ENCODE measurements at regions not wholly inside any gene's neighbourhood (a gene's known extent, or its start where the extent isn't known, plus 50 kb on each side); places are given as distances from the start of the nearest gene placed in this dataset.

GRCh38 chr12:111123390-111123789, 203.0 kb upstream of the MYL2 start:
- no peak for TF ChIP-seq EZH2phosphoT487 (IDR thresholded peaks at IDR 0.05; ENCODE audit: low read depth)
- no peak for TF ChIP-seq CTCF (IDR thresholded peaks at IDR 0.05; ENCODE audit: low read depth, low read length)
- Histone ChIP-seq H3K4me2 (ENCODE audit: low read length) (no peak overlapping the region), H3K79me2 (ENCODE audit: low read length) (no peaks in the 10 kb centered on the region), H3K36me3 (replicated peaks; ENCODE audit: low read depth, low read length) (no peaks in the 10 kb centered on the region), H3K4me1 (ENCODE audit: low read length) (no peaks in the 10 kb centered on the region), H2AFZ (ENCODE audit: low read depth, low read length) (no peak overlapping the region), H3K4me3 (ENCODE audit: low read length) (no peak overlapping the region), H4K20me1 (ENCODE audit: insufficient read depth, low read length) (no peaks in the 10 kb centered on the region), H3K9me3 (ENCODE audit: insufficient read depth, low read length) (no peaks in the 10 kb centered on the region), H3K27me3 (ENCODE audit: low read depth, low read length) (no peaks in the 10 kb centered on the region; the same call in 1 of the 2 replicates), H3K27ac (ENCODE audit: low read length) (no peak overlapping the region), H3K9ac (ENCODE audit: low read length) (no peak overlapping the region)

GRCh38 chr12:111122458-111122878, 202.1 kb upstream of the MYL2 start:
- TF ChIP-seq EZH2phosphoT487 (IDR thresholded peaks at IDR 0.05; ENCODE audit: low read depth) (no peak), CTCF (IDR thresholded peaks at IDR 0.05; ENCODE audit: low read depth, low read length) (no peak)
- no peak overlapping the region for H3K4me3 ChIP-seq (ENCODE audit: low read length)

GRCh38 chr12:111121840-111122239, 201.5 kb upstream of the MYL2 start:
- TF ChIP-seq CTCF (IDR thresholded peaks at IDR 0.05; ENCODE audit: low read depth, low read length) (no peak), EZH2phosphoT487 (IDR thresholded peaks at IDR 0.05; ENCODE audit: low read depth) (no peak)
- H3K9ac ChIP-seq (ENCODE audit: low read length), result no peak overlapping the region
- H4K20me1 ChIP-seq (ENCODE audit: insufficient read depth, low read length), result no peaks in the 10 kb centered on the region
- H3K4me1 ChIP-seq (ENCODE audit: low read length), result no peaks in the 10 kb centered on the region
- no peaks in the 10 kb centered on the region for H3K79me2 ChIP-seq (ENCODE audit: low read length)
- H3K4me3 ChIP-seq (ENCODE audit: low read length), result no peak overlapping the region
- no peaks in the 10 kb centered on the region for H3K9me3 ChIP-seq (ENCODE audit: insufficient read depth, low read length)
- H3K4me2 ChIP-seq (ENCODE audit: low read length), result no peak overlapping the region
- H3K27me3 ChIP-seq (ENCODE audit: low read depth, low read length), result no peaks in the 10 kb centered on the region; the same call in 1 of the 2 replicates
- H3K36me3 ChIP-seq (replicated peaks; ENCODE audit: low read depth, low read length), result no peaks in the 10 kb centered on the region
- no peak overlapping the region for H3K27ac ChIP-seq (ENCODE audit: low read length)
- no peak overlapping the region for H2AFZ ChIP-seq (ENCODE audit: low read depth, low read length)

More at GRCh38 chr12:111122458-111122878, 202.1 kb upstream of the MYL2 start:
- Histone ChIP-seq H3K27me3 (ENCODE audit: low read depth, low read length) (no peaks in the 10 kb centered on the region; the same call in 1 of the 2 replicates), H3K4me1 (ENCODE audit: low read length) (no peaks in the 10 kb centered on the region), H3K4me2 (ENCODE audit: low read length) (no peak overlapping the region), H3K79me2 (ENCODE audit: low read length) (no peaks in the 10 kb centered on the region), H3K27ac (ENCODE audit: low read length) (no peak overlapping the region), H3K9ac (ENCODE audit: low read length) (no peak overlapping the region), H2AFZ (ENCODE audit: low read depth, low read length) (no peak overlapping the region), H3K36me3 (replicated peaks; ENCODE audit: low read depth, low read length) (no peaks in the 10 kb centered on the region), H4K20me1 (ENCODE audit: insufficient read depth, low read length) (no peaks in the 10 kb centered on the region), H3K9me3 (ENCODE audit: insufficient read depth, low read length) (no peaks in the 10 kb centered on the region)

- H3K79me2 ChIP-seq (ENCODE audit: low read length), result no peaks in the 10 kb centered on the region
- no peak for TF ChIP-seq CTCF (IDR thresholded peaks at IDR 0.05; ENCODE audit: low read depth, low read length)
- TF ChIP-seq EZH2phosphoT487 (IDR thresholded peaks at IDR 0.05; ENCODE audit: low read depth), result no peak
- H3K4me3 ChIP-seq (ENCODE audit: low read length), result no peak overlapping the region
- H3K9ac ChIP-seq (ENCODE audit: low read length), result no peak overlapping the region
- H4K20me1 ChIP-seq (ENCODE audit: insufficient read depth, low read length), result no peaks in the 10 kb centered on the region
- H3K27me3 ChIP-seq (ENCODE audit: low read depth, low read length), result peaks cover 6% of the 10 kb centered on the region; the same call in 1 of the 2 replicates
- H2AFZ ChIP-seq (ENCODE audit: low read depth, low read length), result no peak overlapping the region
- H3K4me2 ChIP-seq (ENCODE audit: low read length), result no peak overlapping the region
- H3K9me3 ChIP-seq (ENCODE audit: insufficient read depth, low read length), result no peaks in the 10 kb centered on the region
- no peaks in the 10 kb centered on the region for H3K4me1 ChIP-seq (ENCODE audit: low read length)
- H3K36me3 ChIP-seq (replicated peaks; ENCODE audit: low read depth, low read length), result no peaks in the 10 kb centered on the region
- H3K27ac ChIP-seq (ENCODE audit: low read length), result no peak overlapping the region
Observed at GRCh38 chr12:111120578-111120977, 200.2 kb upstream of the MYL2 start.

Measured in OCI-LY3 (cell line).